Gastroesophageal sphincter (tissue), 3 donors: ENCODE measurements at regions not wholly inside any gene's neighbourhood (a gene's known extent, or its start where the extent isn't known, plus 50 kb on each side); places are given as distances from the start of the nearest gene placed in this dataset.

Source experiments
- CTCF ChIP-seq, 4 experiments: fragments of 200-600 bp in 2 of 4; fragments of 450-650 bp in 2 of 4; sonication (generic) in 1 of 4; IDR thresholded peaks; one replicate each; pipeline ENCODE4 v1.5.1; 2017 to 2019; ENCODE audit warnings: antibody characterized with exemption in 4 of 4, mild to moderate bottlenecking in 2 of 4, moderate library complexity in 2 of 4
- POLR2A ChIP-seq, 2 donors: fragments of 450-650 bp; IDR thresholded peaks; one replicate each; pipeline ENCODE4 v1.6.1; 2017; ENCODE audit warnings: antibody characterized with exemption in 2 of 2, mild to moderate bottlenecking in 2 of 2, moderate library complexity in 1 of 2
- POLR2AphosphoS5 ChIP-seq: sonication (generic); formaldehyde crosslinking; IDR thresholded peaks from one replicate; pipeline ENCODE4 v1.6.1; 2017; ENCODE audit warnings: antibody characterized with exemption

DNA sequence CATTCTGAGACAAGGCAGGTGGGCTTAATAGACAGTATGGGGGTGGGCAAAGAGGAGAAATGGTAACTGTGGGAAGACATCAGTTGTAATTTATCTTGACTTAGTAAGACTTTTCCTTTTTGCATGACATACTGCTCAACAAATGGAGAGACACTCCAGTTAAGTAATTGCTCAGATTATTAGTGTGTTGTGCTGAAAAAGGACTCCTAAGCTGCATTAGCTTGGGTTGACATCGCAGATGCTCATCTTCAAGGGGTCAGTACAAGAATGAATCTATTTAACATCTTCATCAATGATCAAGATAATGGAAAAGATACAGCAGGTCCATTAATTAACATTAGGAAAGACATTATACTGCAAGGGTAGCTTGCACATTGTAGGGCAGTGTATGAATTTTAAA is 181.1 kb upstream of the ELAVL2 start:
- TF ChIP-seq CTCF (IDR thresholded peaks at IDR 0.05): no peak
- no peak for TF ChIP-seq POLR2AphosphoS5
- TF ChIP-seq POLR2A (IDR thresholded peaks at IDR 0.05): no peak
